ENCODE measurements at regions not wholly inside any gene's neighbourhood (a gene's known extent, or its start where the extent isn't known, plus 50 kb on each side); places are given as distances from the start of the nearest gene placed in this dataset.
"Not testable (repeated sequence)": the region's sequence is repeated elsewhere in the genome, so short reads cannot be mapped to it uniquely, and the experiment has no call there.

- DNase-seq = no peak
Observed at GRCh38 chr1:47577303-47578025, 139.6 kb downstream of the FOXD2 start.

- no peak for DNase-seq
Observed at GRCh38 chr1:47578026-47578720, 140.3 kb downstream of the FOXD2 start.

GRCh38 chr1:47578721-47579419 is 141.0 kb downstream of the FOXD2 start:
- DNase-seq = no peak

GRCh38 chr1:47579809-47580208 is 142.0 kb downstream of the FOXD2 start:
- no peak for DNase-seq

GRCh38 chr1:47580451-47580995 is 142.7 kb downstream of the FOXD2 start:
- DNase-seq = no peak

- no peak for DNase-seq
Observed at GRCh38 chr1:47582891-47583608, 145.2 kb downstream of the FOXD2 start.

- DNase-seq = no peak
Observed at GRCh38 chr1:47584249-47584648, 146.4 kb downstream of the FOXD2 start.

- DNase-seq = no peak
Observed at GRCh38 chr1:47585141-47585902, 147.5 kb downstream of the FOXD2 start.

GRCh38 chr1:47587891-47588582 is 150.2 kb downstream of the FOXD2 start:
- no peak for DNase-seq

- no peak for DNase-seq
Observed at GRCh38 chr1:47590523-47591225, 152.8 kb downstream of the FOXD2 start.

GRCh38 chr1:47591801-47592200 is 154.0 kb downstream of the FOXD2 start:
- no peak for DNase-seq

GRCh38 chr1:47592296-47593012 is 154.6 kb downstream of the FOXD2 start:
- DNase-seq = peak; percentile 17

GRCh38 chr1:47593013-47593568 is 155.2 kb downstream of the FOXD2 start:
- peak; percentile 17 for DNase-seq

GRCh38 chr1:47593598-47594285 is 155.9 kb downstream of the FOXD2 start:
- no peak for DNase-seq

- no peak for DNase-seq
Observed at GRCh38 chr1:47594627-47595026, 156.8 kb downstream of the FOXD2 start.

GRCh38 chr1:47596328-47596727 is 158.5 kb downstream of the FOXD2 start:
- DNase-seq = no peak

- no peak for DNase-seq
Observed at GRCh38 chr1:47598357-47598756, 160.5 kb downstream of the FOXD2 start.

- DNase-seq = no peak
Observed at GRCh38 chr1:47599777-47600176, 161.9 kb downstream of the FOXD2 start.

GRCh38 chr1:47602491-47602890 is 164.6 kb downstream of the FOXD2 start:
- not testable (repeated sequence) for DNase-seq

Data from NCI-H1092 (cell line).